ENCODE measurements at regions not wholly inside any gene's neighbourhood (a gene's known extent, or its start where the extent isn't known, plus 50 kb on each side); places are given as distances from the start of the nearest gene placed in this dataset.

DNA sequence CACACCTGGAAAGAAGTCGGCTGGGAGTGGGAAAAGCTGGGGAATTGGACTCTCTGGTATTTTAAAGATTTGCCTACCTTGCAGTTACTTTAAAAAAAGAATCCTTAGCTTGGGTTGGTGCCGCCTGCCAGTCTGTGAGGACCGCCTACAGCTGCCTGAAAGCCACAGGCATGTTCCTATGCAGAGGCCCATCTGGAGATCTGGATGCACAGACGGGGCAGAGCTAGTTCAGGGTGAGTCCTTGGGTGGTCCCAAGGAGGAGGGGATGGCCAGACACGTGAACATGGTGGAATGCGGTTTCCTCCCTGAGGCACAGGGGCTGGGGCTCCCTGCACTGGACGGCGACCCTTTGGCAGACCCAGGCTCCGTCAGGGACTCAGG, 113.2 kb upstream of the IQSEC1 start:
- Histone ChIP-seq H3K27ac (ENCODE audit: extremely low read depth, low read depth, low read length) (no peak overlapping the region), H3K36me3 (ENCODE audit: control insufficient read depth, insufficient read depth, low read length) (no peaks in the 10 kb centered on the region), H3K9me1 (ENCODE audit: control insufficient read depth, insufficient read depth, low read length) (no peaks in the 10 kb centered on the region), H3K4me1 (replicated peaks in 1 of 2; ENCODE audit: control insufficient read depth in 2 of 2, insufficient read depth in 2 of 2, low read length in 2 of 2) (peaks cover 0 to 7% of the 10 kb centered on the region in 2 experiments; a peak in 2 of 5 replicates), H4K20me1 (replicated peaks; ENCODE audit: control insufficient read depth, insufficient read depth, low read length) (0 out of 2 replicates have a peak, but pooled peaks cover 8% of the 10 kb centered on the region), H3K27me3 (ENCODE audit: control insufficient read depth in 2 of 2, insufficient read depth in 2 of 2, low read length in 2 of 2) (peaks cover 38 to 56% of the 10 kb centered on the region in 2 experiments), H3K9ac (ENCODE audit: insufficient read depth in 1 of 2, low read depth in 2 of 2, low read length in 2 of 2) (no peak overlapping the region), H3K9me3 (replicated peaks; ENCODE audit: control insufficient read depth, insufficient read depth, low read depth, low read length) (no peaks in the 10 kb centered on the region), H3K4me3 (no peak overlapping the region), H2AFZ (ENCODE audit: low read depth, low read length) (no peak overlapping the region), H3K79me2 (ENCODE audit: control insufficient read depth, insufficient read depth, low read length) (no peaks in the 10 kb centered on the region), H3K4me2 (ENCODE audit: insufficient read depth, low read length) (no peak overlapping the region)
- DNase-seq (ENCODE audit: extremely low read depth in 1 of 4, low spot score in 3 of 4) (no peak), FAIRE-seq (no peak), ATAC-seq (no peak)
- BruUV-seq (replicated peaks) = no TSS peak
- ChIA-PET CTCF (ENCODE audit: low intra/inter-chr PET ratio) (no interaction called here), POLR2A (interaction anchor here (1.1 kb wide), 1 partner anchor 12 kb away, joined by 4 read pairs; no protein-coding TSS in a partner anchor)
- 4% methylated on average over 7 of the region's 9 CpGs for WGBS (ENCODE audit: insufficient coverage, low coverage, missing lambda C conversion rate)
- intact Hi-C loops (cut with micrococcal nuclease) (no loop called here), in situ Hi-C loops (cut with MboI) (no loop called here)
- TF ChIP-seq NFE2 (IDR thresholded peaks at IDR 0.05; ENCODE audit: low read depth) (no peak), RFX1 (IDR thresholded peaks at IDR 0.05) (no peak), HNRNPUL1 (IDR thresholded peaks at IDR 0.05; ENCODE audit: low read length) (no peak), TEAD2 (tag; IDR thresholded peaks at IDR 0.05) (no peak), BRF1 (IDR thresholded peaks at IDR 0.05; ENCODE audit: borderline replicate concordance, extremely low read depth, insufficient read length) (no peak), ZNF347 (CRISPR knock-in tag; IDR thresholded peaks at IDR 0.05; ENCODE audit: low read depth) (no peak), LARP7 (IDR thresholded peaks at IDR 0.05) (no peak), ZNF239 (CRISPR knock-in tag; IDR thresholded peaks at IDR 0.05) (no peak), ZNF561 (CRISPR knock-in tag; conservative IDR thresholded peaks at IDR 0.05) (no peak)
- TF ChIP-seq, protein P1, sequence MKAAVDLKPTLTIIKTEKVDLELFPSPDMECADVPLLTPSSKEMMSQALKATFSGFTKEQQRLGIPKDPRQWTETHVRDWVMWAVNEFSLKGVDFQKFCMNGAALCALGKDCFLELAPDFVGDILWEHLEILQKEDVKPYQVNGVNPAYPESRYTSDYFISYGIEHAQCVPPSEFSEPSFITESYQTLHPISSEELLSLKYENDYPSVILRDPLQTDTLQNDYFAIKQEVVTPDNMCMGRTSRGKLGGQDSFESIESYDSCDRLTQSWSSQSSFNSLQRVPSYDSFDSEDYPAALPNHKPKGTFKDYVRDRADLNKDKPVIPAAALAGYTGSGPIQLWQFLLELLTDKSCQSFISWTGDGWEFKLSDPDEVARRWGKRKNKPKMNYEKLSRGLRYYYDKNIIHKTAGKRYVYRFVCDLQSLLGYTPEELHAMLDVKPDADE (conservative IDR thresholded peaks at IDR 0.05; ENCODE audit: control insufficient read depth, low read depth, low read length) = no peak
- TF ChIP-seq, protein P2, sequence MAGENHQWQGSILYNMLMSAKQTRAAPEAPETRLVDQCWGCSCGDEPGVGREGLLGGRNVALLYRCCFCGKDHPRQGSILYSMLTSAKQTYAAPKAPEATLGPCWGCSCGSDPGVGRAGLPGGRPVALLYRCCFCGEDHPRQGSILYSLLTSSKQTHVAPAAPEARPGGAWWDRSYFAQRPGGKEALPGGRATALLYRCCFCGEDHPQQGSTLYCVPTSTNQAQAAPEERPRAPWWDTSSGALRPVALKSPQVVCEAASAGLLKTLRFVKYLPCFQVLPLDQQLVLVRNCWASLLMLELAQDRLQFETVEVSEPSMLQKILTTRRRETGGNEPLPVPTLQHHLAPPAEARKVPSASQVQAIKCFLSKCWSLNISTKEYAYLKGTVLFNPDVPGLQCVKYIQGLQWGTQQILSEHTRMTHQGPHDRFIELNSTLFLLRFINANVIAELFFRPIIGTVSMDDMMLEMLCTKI (IDR thresholded peaks at IDR 0.05; ENCODE audit: partially characterized antibody) = no peak
- TF ChIP-seq, protein P3, sequence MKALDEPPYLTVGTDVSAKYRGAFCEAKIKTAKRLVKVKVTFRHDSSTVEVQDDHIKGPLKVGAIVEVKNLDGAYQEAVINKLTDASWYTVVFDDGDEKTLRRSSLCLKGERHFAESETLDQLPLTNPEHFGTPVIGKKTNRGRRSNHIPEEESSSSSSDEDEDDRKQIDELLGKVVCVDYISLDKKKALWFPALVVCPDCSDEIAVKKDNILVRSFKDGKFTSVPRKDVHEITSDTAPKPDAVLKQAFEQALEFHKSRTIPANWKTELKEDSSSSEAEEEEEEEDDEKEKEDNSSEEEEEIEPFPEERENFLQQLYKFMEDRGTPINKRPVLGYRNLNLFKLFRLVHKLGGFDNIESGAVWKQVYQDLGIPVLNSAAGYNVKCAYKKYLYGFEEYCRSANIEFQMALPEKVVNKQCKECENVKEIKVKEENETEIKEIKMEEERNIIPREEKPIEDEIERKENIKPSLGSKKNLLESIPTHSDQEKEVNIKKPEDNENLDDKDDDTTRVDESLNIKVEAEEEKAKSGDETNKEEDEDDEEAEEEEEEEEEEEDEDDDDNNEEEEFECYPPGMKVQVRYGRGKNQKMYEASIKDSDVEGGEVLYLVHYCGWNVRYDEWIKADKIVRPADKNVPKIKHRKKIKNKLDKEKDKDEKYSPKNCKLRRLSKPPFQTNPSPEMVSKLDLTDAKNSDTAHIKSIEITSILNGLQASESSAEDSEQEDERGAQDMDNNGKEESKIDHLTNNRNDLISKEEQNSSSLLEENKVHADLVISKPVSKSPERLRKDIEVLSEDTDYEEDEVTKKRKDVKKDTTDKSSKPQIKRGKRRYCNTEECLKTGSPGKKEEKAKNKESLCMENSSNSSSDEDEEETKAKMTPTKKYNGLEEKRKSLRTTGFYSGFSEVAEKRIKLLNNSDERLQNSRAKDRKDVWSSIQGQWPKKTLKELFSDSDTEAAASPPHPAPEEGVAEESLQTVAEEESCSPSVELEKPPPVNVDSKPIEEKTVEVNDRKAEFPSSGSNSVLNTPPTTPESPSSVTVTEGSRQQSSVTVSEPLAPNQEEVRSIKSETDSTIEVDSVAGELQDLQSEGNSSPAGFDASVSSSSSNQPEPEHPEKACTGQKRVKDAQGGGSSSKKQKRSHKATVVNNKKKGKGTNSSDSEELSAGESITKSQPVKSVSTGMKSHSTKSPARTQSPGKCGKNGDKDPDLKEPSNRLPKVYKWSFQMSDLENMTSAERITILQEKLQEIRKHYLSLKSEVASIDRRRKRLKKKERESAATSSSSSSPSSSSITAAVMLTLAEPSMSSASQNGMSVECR (CRISPR knock-in tag; IDR thresholded peaks at IDR 0.05) = no peak
- TF ChIP-seq, protein P4, sequence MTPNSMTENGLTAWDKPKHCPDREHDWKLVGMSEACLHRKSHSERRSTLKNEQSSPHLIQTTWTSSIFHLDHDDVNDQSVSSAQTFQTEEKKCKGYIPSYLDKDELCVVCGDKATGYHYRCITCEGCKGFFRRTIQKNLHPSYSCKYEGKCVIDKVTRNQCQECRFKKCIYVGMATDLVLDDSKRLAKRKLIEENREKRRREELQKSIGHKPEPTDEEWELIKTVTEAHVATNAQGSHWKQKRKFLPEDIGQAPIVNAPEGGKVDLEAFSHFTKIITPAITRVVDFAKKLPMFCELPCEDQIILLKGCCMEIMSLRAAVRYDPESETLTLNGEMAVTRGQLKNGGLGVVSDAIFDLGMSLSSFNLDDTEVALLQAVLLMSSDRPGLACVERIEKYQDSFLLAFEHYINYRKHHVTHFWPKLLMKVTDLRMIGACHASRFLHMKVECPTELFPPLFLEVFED (CRISPR knock-in tag; conservative IDR thresholded peaks at IDR 0.05) = no peak
- TF ChIP-seq, protein P5, sequence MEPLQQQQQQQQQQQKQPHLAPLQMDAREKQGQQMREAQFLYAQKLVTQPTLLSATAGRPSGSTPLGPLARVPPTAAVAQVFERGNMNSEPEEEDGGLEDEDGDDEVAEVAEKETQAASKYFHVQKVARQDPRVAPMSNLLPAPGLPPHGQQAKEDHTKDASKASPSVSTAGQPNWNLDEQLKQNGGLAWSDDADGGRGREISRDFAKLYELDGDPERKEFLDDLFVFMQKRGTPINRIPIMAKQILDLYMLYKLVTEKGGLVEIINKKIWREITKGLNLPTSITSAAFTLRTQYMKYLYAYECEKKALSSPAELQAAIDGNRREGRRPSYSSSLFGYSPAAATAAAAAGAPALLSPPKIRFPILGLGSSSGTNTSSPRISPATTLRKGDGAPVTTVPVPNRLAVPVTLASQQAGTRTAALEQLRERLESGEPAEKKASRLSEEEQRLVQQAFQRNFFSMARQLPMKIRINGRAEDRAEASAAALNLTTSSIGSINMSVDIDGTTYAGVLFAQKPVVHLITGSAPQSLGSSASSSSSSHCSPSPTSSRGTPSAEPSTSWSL (CRISPR knock-in tag; IDR thresholded peaks at IDR 0.05; ENCODE audit: borderline replicate concordance) = no peak

All from K562 (cell line).